HG03442 (cell line): ENCODE measurements at regions not wholly inside any gene's neighbourhood (a gene's known extent, or its start where the extent isn't known, plus 50 kb on each side); places are given as distances from the start of the nearest gene placed in this dataset.
A peak's percentile ranks its signal among the peaks of the same experiment; 100 is the strongest.

ENCODE experiments used
- ATAC-seq: cut with Tn5 transposase; IDR thresholded peaks from one replicate; pipeline ENCODE4 v1.9.1; 2021; ENCODE audit warnings: mild to moderate bottlenecking, moderate library complexity; ENCODE audit not compliant: unreplicated experiment

GRCh38 chr5:148708854-148709253 lies 54.5 kb upstream of the HTR4 start:
- ATAC-seq: no peak

DNA sequence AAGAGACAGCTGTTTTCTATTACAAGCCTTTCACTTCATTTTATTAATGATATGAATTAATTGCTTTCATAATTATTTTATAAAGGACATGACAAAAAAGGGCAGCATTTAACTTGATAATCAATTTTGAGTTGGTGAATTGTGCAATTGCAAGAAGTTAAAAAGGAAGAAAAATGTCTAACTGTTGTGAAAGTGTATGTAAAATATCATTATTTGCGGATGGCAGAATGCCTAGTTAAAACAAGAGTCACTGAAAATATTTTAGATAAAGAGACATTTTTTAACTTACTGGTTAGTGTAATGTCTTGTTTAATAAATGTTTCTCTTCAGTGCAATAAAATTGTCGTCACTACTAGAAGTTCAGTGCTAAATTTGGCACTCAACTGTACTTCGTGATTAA lies 57.6 kb upstream of the HTR4 start:
- no peak for ATAC-seq

- no peak for ATAC-seq
Observed at GRCh38 chr5:148713735-148714508, 59.6 kb upstream of the HTR4 start.

GRCh38 chr5:148716716-148717115 lies 62.4 kb upstream of the HTR4 start:
- no peak for ATAC-seq

GRCh38 chr5:148717668-148718067 lies 63.3 kb upstream of the HTR4 start:
- ATAC-seq: no peak

DNA sequence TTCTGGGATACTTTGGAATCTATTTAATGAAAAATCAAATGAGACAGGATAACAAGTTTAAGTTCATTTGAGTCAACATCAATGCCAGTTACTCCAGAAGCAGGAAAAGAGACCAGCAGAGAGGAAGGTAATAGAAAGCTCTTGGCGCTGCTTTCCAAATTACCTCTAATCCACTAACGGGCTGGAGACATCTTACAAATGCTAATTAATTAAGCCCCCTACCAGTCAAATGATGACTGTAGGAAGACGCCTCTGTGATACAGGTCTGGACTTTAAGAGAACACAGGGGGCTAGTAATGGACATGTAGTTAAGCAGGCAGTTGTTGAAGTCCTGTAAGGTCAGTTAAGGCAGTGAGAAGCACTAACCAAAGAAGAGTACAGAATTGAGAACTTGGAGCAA lies 65.3 kb upstream of the HTR4 start:
- no peak for ATAC-seq

DNA sequence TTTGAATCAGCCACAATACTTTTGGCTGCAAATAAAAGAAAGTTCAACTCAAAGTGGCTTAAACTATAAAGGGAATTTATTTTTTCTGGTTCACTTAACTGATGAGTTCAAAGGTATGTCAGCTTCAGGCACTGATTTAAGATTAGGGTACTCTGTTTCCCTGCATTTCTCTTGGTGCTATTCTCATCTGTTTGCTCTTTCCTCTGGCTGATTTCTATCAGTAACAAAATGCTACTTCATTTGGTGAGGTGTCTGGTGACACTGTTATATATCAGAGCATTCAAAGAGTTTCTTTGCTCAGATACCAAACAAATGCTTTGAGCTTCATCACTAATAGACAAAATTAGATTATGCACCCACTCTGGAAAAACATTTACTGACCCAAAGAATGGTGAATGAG lies 65.9 kb upstream of the HTR4 start:
- no peak for ATAC-seq

- ATAC-seq: no peak
Observed at GRCh38 chr5:148723143-148723542, 68.8 kb upstream of the HTR4 start.

DNA sequence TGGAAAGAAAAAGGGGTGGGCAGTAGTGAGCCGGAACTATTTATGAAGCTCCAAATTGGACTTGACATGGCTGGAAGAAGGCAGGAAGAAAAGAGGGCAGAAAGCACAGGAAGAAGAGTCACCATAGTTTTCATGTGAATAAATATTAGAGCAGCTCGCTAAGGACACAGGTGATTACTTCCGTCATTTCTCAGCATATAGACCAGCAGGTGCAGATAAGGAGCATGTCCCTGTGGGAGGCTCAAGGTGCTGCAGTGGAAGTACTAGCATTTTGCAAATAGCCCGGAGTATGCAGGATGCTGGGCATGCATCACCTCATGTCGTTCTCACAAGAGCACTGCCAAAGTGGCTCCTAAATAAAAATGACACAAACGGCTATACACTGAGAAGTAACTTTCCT lies 71.3 kb upstream of the HTR4 start:
- no peak for ATAC-seq

DNA sequence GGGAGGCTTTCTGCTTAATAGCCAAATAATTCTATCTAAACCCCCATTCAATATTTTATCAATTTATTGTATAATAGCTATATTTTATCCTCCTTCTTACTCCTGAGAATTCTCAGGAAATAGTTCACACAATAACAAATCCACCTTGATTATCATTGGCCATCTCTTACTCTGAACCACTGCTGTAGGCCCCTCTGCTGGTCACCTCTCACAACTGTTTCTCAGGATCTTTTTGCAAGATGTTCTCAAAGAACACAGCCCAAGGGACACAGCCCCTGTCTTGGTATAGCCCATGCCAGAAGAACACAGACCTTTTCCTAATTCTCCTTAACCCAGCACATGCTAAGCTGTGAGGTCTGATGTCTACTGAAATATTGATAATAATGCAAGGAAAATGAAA lies 74.9 kb upstream of the HTR4 start:
- no peak for ATAC-seq

GRCh38 chr5:148730270-148730669 lies 75.9 kb upstream of the HTR4 start:
- no peak for ATAC-seq

- ATAC-seq: peak; percentile 89
Observed at GRCh38 chr5:148730942-148731898, 76.9 kb upstream of the HTR4 start.

DNA sequence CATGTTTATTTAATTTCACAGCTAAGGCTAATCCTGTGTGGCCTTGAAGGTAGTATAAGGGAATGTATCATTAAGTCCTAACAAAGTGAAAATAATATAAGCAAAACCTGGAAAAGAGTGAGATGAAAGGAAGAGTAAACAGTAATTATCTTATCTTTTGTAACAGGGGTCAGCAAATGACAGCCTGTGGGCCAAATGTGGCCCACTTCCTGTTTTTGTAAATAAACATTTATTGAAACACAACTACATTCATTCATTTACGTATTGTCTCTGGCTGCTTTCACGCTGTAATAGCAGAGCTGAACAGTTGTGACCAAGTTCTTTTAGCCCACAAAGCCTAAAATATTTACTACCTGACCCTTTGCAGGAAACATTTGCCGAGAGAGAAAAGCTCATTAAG lies 78.4 kb upstream of the HTR4 start:
- no peak for ATAC-seq

GRCh38 chr5:148733601-148734438 lies 79.5 kb upstream of the HTR4 start:
- no peak for ATAC-seq

- no peak for ATAC-seq
Observed at GRCh38 chr5:148734518-148734917, 80.2 kb upstream of the HTR4 start.

- ATAC-seq: no peak
Observed at GRCh38 chr5:148735301-148735835, 81.0 kb upstream of the HTR4 start.

DNA sequence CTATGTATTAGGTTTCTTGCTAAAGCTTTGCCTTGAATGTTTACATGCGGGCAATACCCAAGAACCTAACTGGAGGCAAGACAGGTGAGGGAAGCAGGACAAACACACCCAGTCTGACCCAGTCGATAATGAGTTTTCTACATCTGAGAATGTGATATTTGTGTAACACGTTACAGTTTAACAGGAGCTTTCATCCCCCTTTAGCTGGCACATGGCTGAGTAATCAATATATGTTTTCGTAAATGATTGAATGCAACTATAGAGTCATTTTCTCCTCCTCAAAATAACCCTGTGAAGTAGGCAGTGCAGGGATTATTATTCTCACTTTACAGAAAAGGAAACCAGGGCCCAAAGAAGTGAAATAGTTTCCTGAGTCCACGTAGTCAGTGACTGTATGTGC lies 84.7 kb upstream of the HTR4 start:
- no peak for ATAC-seq

DNA sequence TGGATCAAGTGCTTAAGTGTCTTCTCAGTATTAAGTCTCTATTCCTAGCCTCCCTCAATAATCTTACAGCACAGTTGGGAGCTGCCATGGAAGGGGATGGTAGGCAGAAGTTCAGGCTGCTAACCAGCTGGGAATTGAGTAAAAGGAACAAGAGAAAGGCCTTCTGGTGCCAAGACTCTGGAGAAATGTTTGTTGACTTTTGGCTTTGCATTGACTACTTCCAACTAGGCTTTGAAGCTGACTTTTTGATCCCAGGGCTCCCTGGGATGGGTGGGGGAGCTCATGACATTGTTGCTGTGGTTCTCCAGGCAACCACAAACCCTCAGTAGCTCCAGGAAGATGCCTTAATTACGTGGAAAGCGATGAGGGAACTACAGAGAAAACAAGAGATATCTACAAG lies 85.2 kb upstream of the HTR4 start:
- no peak for ATAC-seq

GRCh38 chr5:148740079-148740858 lies 85.9 kb upstream of the HTR4 start:
- ATAC-seq: no peak
